H1 (cell line): ENCODE measurements at regions not wholly inside any gene's neighbourhood (a gene's known extent, or its start where the extent isn't known, plus 50 kb on each side); places are given as distances from the start of the nearest gene placed in this dataset.

Source experiments
- EZH2 ChIP-seq: fragments of 200-600 bp; sonication (generic); IDR thresholded peaks from 2 replicates; pipeline ENCODE4 v1.7.1; 2012; ENCODE audit warnings: low read depth, mild to moderate bottlenecking, moderate library complexity, low read length, inconsistent platforms; ENCODE audit not compliant: severe bottlenecking
- KDM1A ChIP-seq: fragments of 200-600, 300-600 bp; sonication (generic); IDR thresholded peaks from 2 replicates; pipeline ENCODE4 v1.7.1; 2016; ENCODE audit warnings: mild to moderate bottlenecking, low read length, borderline replicate concordance
- POLR2A ChIP-seq, 2 experiments: IDR thresholded peaks; 1 replicate in 1 of 2; 2 replicates in 1 of 2; pipeline ENCODE4 v1.6.1; 2011; ENCODE audit warnings: low read depth in 2 of 2, low read length in 2 of 2, mild to moderate bottlenecking in 2 of 2; ENCODE audit errors: control extremely low read depth in 1 of 2
- POLR2AphosphoS5 ChIP-seq: IDR thresholded peaks from 2 replicates; pipeline ENCODE4 v1.6.1; 2011; ENCODE audit warnings: low read depth, low read length

DNA sequence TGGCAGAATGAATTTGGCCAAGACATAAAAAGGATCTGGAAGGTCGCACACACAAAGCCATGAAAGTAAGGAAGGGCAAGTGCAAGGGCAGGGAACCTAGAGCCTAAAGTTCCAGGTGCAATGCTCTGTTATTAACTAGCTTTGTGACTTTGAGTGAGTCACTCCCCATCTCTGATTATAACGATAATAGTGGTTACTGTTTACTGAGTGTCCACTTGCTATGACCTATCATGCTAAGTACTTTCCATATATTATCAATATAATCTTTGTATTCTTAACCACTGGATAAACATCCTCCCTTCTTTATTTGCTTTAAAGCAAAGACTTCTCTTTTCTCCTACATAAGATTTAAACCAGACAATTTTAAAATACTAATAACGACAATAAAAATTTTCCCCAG lies 504.6 kb upstream of the BRINP1 start:
- no peak for TF ChIP-seq KDM1A
- no peak for TF ChIP-seq POLR2A (IDR thresholded peaks at IDR 0.05; ENCODE audit: control extremely low read depth in 1 of 2, low read depth in 2 of 2, low read length in 2 of 2)
- no peak for TF ChIP-seq POLR2AphosphoS5
- TF ChIP-seq EZH2 = no peak
